ENCODE measurements at regions not wholly inside any gene's neighbourhood (a gene's known extent, or its start where the extent isn't known, plus 50 kb on each side); places are given as distances from the start of the nearest gene placed in this dataset.
"Not testable (repeated sequence)": the region's sequence is repeated elsewhere in the genome, so short reads cannot be mapped to it uniquely, and the experiment has no call there.

- ATAC-seq = no peak
These were observed 50.6 kb upstream of the EHBP1 start for GRCh38 chr2:62654876-62655359.

DNA sequence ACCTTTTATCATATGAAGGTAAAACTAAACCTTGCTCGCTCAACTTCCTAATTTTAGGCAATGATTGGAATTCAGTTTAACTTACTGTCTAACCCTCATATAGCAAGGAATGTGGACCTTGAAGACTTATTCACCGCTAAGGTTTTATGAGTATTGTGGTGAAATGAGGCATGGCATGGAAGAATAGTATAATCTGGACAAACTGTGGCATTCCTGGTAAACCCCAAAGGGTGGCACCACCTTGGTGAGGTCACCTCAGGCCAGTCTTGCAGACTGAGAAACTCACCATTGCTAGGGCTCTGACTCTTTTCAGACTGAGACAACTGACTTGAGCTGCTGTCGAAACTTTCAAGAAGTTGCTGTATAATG, 51.1 kb upstream of the EHBP1 start:
- ATAC-seq (peak; percentile 22), DNase-seq (no peak)
- TF ChIP-seq CTCF (IDR thresholded peaks at IDR 0.05) = no peak
- Histone ChIP-seq H3K4me3 (no peak overlapping the region), H3K36me3 (ENCODE audit: low read depth) (no peaks in the 10 kb centered on the region), H3K9me3 (no peaks in the 10 kb centered on the region), H3K4me1 (ENCODE audit: low read depth) (no peaks in the 10 kb centered on the region)
- intact Hi-C loops (cut with DNase I, micrococcal nuclease) = no loop called here

More at GRCh38 chr2:62654876-62655359, 50.6 kb upstream of the EHBP1 start:
- intact Hi-C loops (cut with DNase I, micrococcal nuclease) = no loop called here
- Histone ChIP-seq H3K4me3 (no peak overlapping the region), H3K4me1 (ENCODE audit: low read depth) (no peaks in the 10 kb centered on the region), H3K36me3 (ENCODE audit: low read depth) (no peaks in the 10 kb centered on the region), H3K9me3 (no peaks in the 10 kb centered on the region)
- no peak for TF ChIP-seq CTCF (IDR thresholded peaks at IDR 0.05)
- no peak for DNase-seq

DNA sequence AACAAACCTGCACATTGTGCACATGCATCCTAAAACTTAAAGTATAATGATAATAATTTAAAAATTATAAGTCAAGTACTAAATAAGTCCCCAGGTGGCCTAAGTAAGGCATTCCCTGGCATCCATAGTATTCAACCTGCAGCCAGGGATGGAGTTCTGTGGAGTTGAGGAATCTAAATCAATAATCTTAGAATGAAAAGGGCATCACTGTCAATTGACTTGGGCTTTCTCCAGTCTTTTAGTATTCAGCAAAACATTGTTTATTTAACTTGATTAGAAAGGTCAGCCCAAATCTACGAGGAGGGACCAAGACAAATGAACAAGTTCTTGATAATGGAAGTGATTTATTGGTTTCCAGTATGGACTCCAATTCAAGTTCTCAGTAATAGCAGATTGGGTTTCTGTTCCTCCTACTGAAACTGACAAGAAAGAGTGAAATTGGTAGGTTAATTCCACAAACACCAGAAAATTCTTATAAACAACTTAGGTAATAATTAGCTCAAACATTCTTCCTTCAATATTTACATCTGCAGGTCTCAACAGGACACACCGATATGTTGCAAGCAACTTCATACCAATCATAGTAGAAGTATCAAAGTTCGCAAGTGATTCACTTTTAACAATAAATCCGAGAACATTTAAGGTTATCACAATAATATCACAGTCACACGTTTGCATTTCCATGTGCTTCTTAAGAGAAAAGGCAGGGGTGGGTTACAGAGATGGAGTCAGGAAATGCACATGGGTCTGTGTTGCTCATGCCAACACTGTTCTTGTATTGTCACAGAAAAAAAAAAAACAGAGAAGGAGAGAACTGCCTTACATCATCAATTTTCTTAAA, 51.7 kb upstream of the EHBP1 start:
- no peaks in the 10 kb centered on the region for H3K9me3 ChIP-seq
- H3K4me1 ChIP-seq (ENCODE audit: low read depth) = no peaks in the 10 kb centered on the region
- DNase-seq = no peak
- intact Hi-C loops (cut with DNase I, micrococcal nuclease) = no loop called here
- peak; percentile 47 for ATAC-seq
- TF ChIP-seq CTCF (IDR thresholded peaks at IDR 0.05) = no peak
- H3K36me3 ChIP-seq (ENCODE audit: low read depth) = no peaks in the 10 kb centered on the region
- no peak overlapping the region for H3K4me3 ChIP-seq

DNA sequence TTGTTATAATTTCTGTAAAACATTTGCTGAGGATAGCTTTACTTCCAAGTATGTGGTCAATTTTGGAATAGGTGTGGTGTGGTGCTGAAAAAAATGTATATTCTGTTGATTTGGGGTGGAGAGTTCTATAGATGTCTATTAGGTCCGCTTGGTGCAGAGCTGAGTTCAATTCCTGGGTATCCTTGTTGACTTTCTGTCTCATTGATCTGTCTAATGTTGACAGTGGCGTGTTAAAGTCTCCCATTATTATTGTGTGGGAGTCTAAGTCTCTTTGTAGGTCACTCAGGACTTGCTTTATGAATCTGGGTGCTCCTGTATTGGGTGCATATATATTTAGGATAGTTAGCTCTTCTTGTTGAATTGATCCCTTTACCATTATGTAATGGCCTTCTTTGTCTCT, 56.4 kb upstream of the EHBP1 start:
- ATAC-seq; H3K9me3 ChIP-seq; DNase-seq; H3K4me3 ChIP-seq; H3K36me3 ChIP-seq (ENCODE audit: low read depth); H3K4me1 ChIP-seq (ENCODE audit: low read depth); intact Hi-C loops (cut with DNase I, micrococcal nuclease): not testable (repeated sequence)

DNA sequence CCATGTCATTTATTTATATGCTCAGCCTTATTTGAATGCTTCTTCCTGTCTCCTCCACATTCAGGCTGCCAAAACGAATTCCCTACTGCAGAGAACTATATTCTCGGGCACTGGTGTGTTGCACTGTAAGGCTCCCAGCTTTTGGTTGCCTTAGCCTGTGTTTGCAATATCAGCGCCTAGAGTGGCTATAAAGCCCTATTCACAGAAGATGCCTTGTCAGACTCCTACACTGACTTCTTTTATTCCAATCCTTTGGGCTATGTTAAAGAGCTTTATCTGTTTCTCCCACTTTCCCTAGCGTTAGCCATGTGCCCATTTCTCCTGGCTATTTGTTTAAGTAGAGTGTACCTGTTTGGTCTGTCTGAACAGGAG, 62.4 kb upstream of the EHBP1 start:
- Histone ChIP-seq H3K9me3 (no peaks in the 10 kb centered on the region), H3K36me3 (ENCODE audit: low read depth) (no peaks in the 10 kb centered on the region), H3K4me1 (ENCODE audit: low read depth) (no peaks in the 10 kb centered on the region), H3K4me3 (no peak overlapping the region)
- intact Hi-C loops (cut with DNase I, micrococcal nuclease) = no loop called here
- TF ChIP-seq CTCF (IDR thresholded peaks at IDR 0.05) = no peak
- DNase-seq (no peak), ATAC-seq (no peak)

DNA sequence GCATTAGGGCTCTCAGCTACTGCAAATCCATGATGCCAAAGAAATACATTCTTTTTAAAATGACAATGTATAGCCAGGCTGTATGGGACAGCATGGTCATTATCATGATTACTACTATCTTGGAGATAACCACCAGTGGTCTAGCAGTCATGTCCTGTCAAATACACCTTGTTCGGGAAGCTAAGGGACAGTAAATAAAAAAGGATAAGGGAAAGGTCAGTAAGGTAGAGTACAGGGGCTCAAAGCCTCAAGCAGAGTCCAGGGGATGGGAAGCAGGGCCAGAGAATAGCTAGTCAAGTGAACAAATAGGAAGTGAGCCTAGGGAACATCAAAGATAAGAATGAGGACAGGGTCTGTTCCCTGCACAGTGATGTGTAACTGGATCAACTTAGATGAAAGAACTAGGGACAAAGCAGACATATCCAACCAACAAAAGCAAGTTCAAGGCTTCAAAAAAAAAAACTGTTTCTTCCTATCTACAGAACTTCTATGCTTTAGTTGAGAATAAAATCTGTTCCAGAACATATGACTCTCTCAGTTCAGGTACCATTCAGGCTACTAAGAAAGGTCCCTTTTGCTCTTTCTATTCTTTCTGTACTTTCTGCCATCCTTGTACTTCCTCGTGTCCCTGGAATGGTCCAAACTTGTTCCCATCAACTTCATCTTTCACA, 62.9 kb upstream of the EHBP1 start:
- ATAC-seq (no peak), DNase-seq (no peak)
- Histone ChIP-seq H3K36me3 (ENCODE audit: low read depth) (no peaks in the 10 kb centered on the region), H3K4me1 (ENCODE audit: low read depth) (no peaks in the 10 kb centered on the region), H3K4me3 (no peak overlapping the region), H3K9me3 (no peaks in the 10 kb centered on the region)
- TF ChIP-seq CTCF (IDR thresholded peaks at IDR 0.05) = no peak
- intact Hi-C loops (cut with DNase I, micrococcal nuclease) = no loop called here

All from mucosa of descending colon (tissue), 3 donors.